Liver (tissue), 8 donors: ENCODE measurements at regions not wholly inside any gene's neighbourhood (a gene's known extent, or its start where the extent isn't known, plus 50 kb on each side); places are given as distances from the start of the nearest gene placed in this dataset.

Source experiments
- DNase-seq: peaks from one replicate; pipeline ENCODE4 v3.0.0-alpha.2; 2017; ENCODE audit warnings: low spot score
- H3K27ac ChIP-seq, 2 donors: one replicate each; pipeline ENCODE4 v1.7.0; 2013; ENCODE audit warnings: inconsistent platforms in 2 of 2, low read length in 2 of 2, control low read depth in 1 of 2, low read depth in 1 of 2, mild to moderate bottlenecking in 1 of 2
- H3K27me3 ChIP-seq, 4 donors: one replicate each; pipeline versions ENCODE4 v1.6.1 to v1.7.0; 2013; ENCODE audit warnings: low read length in 3 of 4, inconsistent platforms in 1 of 4, mild to moderate bottlenecking in 1 of 4, moderate library complexity in 1 of 4; ENCODE audit not compliant: control insufficient read depth in 4 of 4, insufficient read depth in 4 of 4
- H3K36me3 ChIP-seq, 4 donors: one replicate each; pipeline versions ENCODE4 v1.6.1 to v1.7.0; 2013; ENCODE audit warnings: low read length in 3 of 4, mild to moderate bottlenecking in 3 of 4, low read depth in 1 of 4, moderate library complexity in 1 of 4; ENCODE audit not compliant: control insufficient read depth in 4 of 4, insufficient read depth in 3 of 4
- H3K4me1 ChIP-seq, 4 donors: one replicate each; pipeline versions ENCODE4 v1.6.1 to v1.7.0; 2013; ENCODE audit warnings: low read length in 3 of 4, mild to moderate bottlenecking in 3 of 4, moderate library complexity in 1 of 4; ENCODE audit not compliant: control insufficient read depth in 4 of 4, insufficient read depth in 4 of 4
- H3K4me3 ChIP-seq, 3 donors: one replicate each; pipeline versions ENCODE4 v1.6.1 to v1.7.0; 2013; ENCODE audit warnings: low read length in 3 of 3, control low read depth in 1 of 3, low read depth in 1 of 3, mild to moderate bottlenecking in 1 of 3
- H3K9ac ChIP-seq, 2 donors: one replicate each; pipeline ENCODE4 v1.7.0; 2013; ENCODE audit warnings: low read length in 2 of 2, mild to moderate bottlenecking in 2 of 2, moderate library complexity in 2 of 2, control low read depth in 1 of 2, low read depth in 1 of 2
- H3K9me3 ChIP-seq, 4 donors: one replicate each; pipeline versions ENCODE4 v1.6.1 to v1.7.0; 2013; ENCODE audit warnings: low read length in 3 of 4; ENCODE audit not compliant: control insufficient read depth in 4 of 4
- ATF3 ChIP-seq: IDR thresholded peaks from 2 replicates; pipeline ENCODE4 v1.6.1; 2016; ENCODE audit warnings: antibody characterized with exemption
- EGR1 ChIP-seq, 2 donors: IDR thresholded peaks; 2 replicates each; pipeline ENCODE4 v1.6.1; 2016 to 2018; ENCODE audit warnings: antibody characterized with exemption in 2 of 2, low read depth in 2 of 2
- FOXA2 ChIP-seq: IDR thresholded peaks from 2 replicates; pipeline ENCODE4 v1.6.1; 2016; ENCODE audit warnings: antibody characterized with exemption
- GABPA ChIP-seq, 2 donors: IDR thresholded peaks in 1 of 2; conservative IDR thresholded peaks in 1 of 2; 2 replicates each; pipeline ENCODE4 v1.6.1; 2016; ENCODE audit warnings: antibody characterized with exemption in 2 of 2, mild to moderate bottlenecking in 1 of 2, moderate library complexity in 1 of 2
- HNF4A ChIP-seq, 2 donors: conservative IDR thresholded peaks; 2 replicates each; pipeline ENCODE4 v1.6.1; 2016; ENCODE audit warnings: antibody characterized with exemption in 2 of 2, mild to moderate bottlenecking in 2 of 2
- HNF4G ChIP-seq: IDR thresholded peaks from 2 replicates; pipeline ENCODE4 v1.6.1; 2016; ENCODE audit warnings: antibody characterized with exemption
- JUND ChIP-seq, 2 donors: IDR thresholded peaks; 2 replicates each; pipeline ENCODE4 v1.6.1; 2016; ENCODE audit warnings: antibody characterized with exemption in 2 of 2
- NR2F2 ChIP-seq: IDR thresholded peaks from 2 replicates; pipeline ENCODE4 v1.6.1; 2016; ENCODE audit warnings: antibody characterized with exemption
- SP1 ChIP-seq: IDR thresholded peaks from 2 replicates; pipeline ENCODE4 v1.6.1; 2018; ENCODE audit warnings: antibody characterized with exemption, mild to moderate bottlenecking
- TAF1 ChIP-seq: conservative IDR thresholded peaks from 2 replicates; pipeline ENCODE4 v1.6.1; 2016; ENCODE audit warnings: antibody characterized with exemption, mild to moderate bottlenecking
- YY1 ChIP-seq: IDR thresholded peaks from 2 replicates; pipeline ENCODE4 v1.6.1; 2016; ENCODE audit warnings: antibody characterized with exemption, mild to moderate bottlenecking
- WGBS: extraction: QIAGEN DNeasy Blood & Tissue Kit; methylation state at CpG from one replicate; pipeline ENCODE4 v1.1.7; 2013; 5-methylcytosine and 5-hydroxymethylcytosine counted together
- TF ChIP-seq, protein P1 (sequence below): fragments of 150-350 bp; IDR thresholded peaks from 2 replicates; pipeline ENCODE4 v1.5.1; 2017; ENCODE audit warnings: improper control_type of control experiment, low read depth, low read length; ENCODE audit not compliant: missing input control
- TF ChIP-seq, protein P2 (sequence below): IDR thresholded peaks from 2 replicates; pipeline ENCODE4 v1.6.1; 2016; ENCODE audit warnings: antibody characterized with exemption
- TF ChIP-seq, protein P3 (sequence below): IDR thresholded peaks from 2 replicates; pipeline ENCODE4 v1.6.1; 2016; ENCODE audit warnings: antibody characterized with exemption, mild to moderate bottlenecking
- TF ChIP-seq, protein P4 (sequence below): IDR thresholded peaks from 2 replicates; pipeline ENCODE4 v1.6.1; 2016; ENCODE audit warnings: antibody characterized with exemption
- donor health status: healthy.
- donor health status: healthy.
- donor health status: healthy.
- donor health status: healthy.
- donor health status: healthy.

DNA sequence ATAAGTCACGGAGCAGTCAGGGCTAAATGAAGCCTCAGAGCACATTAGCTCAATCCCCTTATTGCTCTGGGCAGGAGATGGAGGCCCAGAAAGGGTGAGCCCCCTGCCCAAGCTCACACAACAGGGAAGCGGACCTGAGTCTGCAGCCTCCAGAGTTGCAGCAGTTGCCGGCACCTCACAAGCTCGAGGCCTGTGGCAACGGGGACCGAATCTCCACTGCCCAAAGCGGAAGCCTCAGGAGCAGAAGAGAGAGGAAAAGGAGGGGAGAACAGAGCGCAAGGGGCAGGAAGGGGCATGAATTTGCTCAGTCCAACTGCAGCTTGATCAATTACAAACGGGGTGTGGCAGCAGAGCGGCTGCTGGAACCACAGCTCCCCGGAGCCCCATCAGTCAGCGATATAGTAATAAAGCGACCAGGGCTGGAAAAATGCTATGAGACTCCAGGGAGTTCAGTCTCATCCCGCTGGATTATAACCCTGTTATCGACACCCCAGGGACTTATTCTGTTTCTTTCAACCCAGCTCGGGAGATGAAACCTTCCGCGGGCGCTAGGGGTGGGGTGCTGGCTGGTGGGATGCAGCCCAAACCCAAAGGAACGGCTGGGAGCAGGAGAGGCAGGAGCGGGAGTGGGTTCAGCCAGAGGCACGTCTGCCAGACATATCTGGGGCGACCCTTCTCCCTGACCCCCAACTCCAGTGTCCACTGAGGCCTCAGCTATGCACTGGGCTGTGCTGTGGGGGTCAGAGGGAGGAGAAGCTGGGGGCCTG lies 219.7 kb upstream of the LINGO1 start (continued):
- TF ChIP-seq, protein P1, sequence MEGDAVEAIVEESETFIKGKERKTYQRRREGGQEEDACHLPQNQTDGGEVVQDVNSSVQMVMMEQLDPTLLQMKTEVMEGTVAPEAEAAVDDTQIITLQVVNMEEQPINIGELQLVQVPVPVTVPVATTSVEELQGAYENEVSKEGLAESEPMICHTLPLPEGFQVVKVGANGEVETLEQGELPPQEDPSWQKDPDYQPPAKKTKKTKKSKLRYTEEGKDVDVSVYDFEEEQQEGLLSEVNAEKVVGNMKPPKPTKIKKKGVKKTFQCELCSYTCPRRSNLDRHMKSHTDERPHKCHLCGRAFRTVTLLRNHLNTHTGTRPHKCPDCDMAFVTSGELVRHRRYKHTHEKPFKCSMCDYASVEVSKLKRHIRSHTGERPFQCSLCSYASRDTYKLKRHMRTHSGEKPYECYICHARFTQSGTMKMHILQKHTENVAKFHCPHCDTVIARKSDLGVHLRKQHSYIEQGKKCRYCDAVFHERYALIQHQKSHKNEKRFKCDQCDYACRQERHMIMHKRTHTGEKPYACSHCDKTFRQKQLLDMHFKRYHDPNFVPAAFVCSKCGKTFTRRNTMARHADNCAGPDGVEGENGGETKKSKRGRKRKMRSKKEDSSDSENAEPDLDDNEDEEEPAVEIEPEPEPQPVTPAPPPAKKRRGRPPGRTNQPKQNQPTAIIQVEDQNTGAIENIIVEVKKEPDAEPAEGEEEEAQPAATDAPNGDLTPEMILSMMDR: no peak

DNA sequence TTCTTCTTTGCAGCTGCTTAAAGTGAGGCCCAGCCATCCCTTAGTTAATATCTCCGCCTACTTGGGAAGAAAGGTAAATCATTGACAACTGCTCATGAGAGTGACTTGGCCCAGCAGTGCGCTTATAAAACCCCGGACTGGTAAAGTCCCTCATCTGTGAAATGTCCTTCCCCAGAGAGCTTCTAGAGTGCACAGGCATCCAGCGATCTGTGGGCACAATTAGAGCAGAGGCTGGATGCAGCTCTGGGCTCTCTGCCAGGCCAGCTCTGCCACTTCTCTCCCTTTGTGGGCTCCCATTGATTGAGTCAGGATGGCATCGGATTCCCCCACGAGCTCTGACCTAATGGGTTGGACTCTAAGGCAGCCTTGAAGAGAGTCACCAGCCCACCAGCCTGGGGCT lies 219.0 kb upstream of the LINGO1 start:
- Histone ChIP-seq H3K36me3 (no peaks in the 10 kb centered on the region), H3K27ac (no peak overlapping the region), H3K27me3 (peaks cover 0 to 3% (median 0%) of the 10 kb centered on the region in 4 donors), H3K9me3 (no peaks in the 10 kb centered on the region), H3K9ac (no peak overlapping the region), H3K4me1 (no peaks in the 10 kb centered on the region), H3K4me3 (no peak overlapping the region)
- DNase-seq: no peak
- WGBS: 42% methylated on average over 6 of the region's 6 CpGs
- TF ChIP-seq HNF4G (no peak), ATF3 (no peak), SP1 (no peak), HNF4A (conservative IDR thresholded peaks at IDR 0.05) (no peak), EGR1 (IDR thresholded peaks at IDR 0.05; ENCODE audit: low read depth in 2 of 2) (no peak), GABPA (IDR thresholded peaks at IDR 0.05 in 1 of 2, conservative IDR thresholded peaks at IDR 0.05 in 1 of 2) (no peak)
- TF ChIP-seq, protein P1: no peak
- TF ChIP-seq, protein P2, sequence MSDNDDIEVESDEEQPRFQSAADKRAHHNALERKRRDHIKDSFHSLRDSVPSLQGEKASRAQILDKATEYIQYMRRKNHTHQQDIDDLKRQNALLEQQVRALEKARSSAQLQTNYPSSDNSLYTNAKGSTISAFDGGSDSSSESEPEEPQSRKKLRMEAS: no peak

DNA sequence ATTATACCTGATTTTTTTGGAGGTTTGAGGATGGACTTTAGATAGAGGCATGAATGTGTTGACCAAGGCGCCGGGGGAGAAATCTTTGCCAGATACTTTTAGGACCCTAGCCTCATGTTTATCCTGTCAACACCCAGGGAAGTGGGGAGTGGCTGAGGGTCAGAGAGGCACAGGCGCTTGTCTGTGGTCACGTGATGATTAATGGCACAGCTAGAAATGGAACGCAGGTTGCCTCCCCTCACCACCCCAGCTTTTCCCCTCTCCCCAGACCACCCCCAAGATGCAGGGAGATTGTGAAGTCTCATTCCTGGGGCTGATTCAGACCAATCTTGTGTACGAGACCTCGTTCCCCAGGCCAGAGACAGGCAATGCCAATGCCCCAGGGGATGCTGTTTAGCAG lies 218.4 kb upstream of the LINGO1 start:
- Histone ChIP-seq H3K27ac (no peak overlapping the region), H3K9me3 (no peaks in the 10 kb centered on the region), H3K27me3 (peaks cover 0 to 3% (median 0%) of the 10 kb centered on the region in 4 donors), H3K4me1 (no peaks in the 10 kb centered on the region), H3K4me3 (no peak overlapping the region), H3K36me3 (no peaks in the 10 kb centered on the region), H3K9ac (no peak overlapping the region)
- 51% methylated on average over 7 of the region's 7 CpGs for WGBS
- no peak for DNase-seq
- TF ChIP-seq ATF3 (no peak), SP1 (no peak), HNF4A (conservative IDR thresholded peaks at IDR 0.05) (no peak), GABPA (IDR thresholded peaks at IDR 0.05 in 1 of 2, conservative IDR thresholded peaks at IDR 0.05 in 1 of 2) (no peak), YY1 (no peak), NR2F2 (no peak), TAF1 (no peak), FOXA2 (no peak), JUND (IDR thresholded peaks at IDR 0.05) (no peak)
- TF ChIP-seq, protein P1: no peak
- TF ChIP-seq, protein P2: no peak
- TF ChIP-seq, protein P3, sequence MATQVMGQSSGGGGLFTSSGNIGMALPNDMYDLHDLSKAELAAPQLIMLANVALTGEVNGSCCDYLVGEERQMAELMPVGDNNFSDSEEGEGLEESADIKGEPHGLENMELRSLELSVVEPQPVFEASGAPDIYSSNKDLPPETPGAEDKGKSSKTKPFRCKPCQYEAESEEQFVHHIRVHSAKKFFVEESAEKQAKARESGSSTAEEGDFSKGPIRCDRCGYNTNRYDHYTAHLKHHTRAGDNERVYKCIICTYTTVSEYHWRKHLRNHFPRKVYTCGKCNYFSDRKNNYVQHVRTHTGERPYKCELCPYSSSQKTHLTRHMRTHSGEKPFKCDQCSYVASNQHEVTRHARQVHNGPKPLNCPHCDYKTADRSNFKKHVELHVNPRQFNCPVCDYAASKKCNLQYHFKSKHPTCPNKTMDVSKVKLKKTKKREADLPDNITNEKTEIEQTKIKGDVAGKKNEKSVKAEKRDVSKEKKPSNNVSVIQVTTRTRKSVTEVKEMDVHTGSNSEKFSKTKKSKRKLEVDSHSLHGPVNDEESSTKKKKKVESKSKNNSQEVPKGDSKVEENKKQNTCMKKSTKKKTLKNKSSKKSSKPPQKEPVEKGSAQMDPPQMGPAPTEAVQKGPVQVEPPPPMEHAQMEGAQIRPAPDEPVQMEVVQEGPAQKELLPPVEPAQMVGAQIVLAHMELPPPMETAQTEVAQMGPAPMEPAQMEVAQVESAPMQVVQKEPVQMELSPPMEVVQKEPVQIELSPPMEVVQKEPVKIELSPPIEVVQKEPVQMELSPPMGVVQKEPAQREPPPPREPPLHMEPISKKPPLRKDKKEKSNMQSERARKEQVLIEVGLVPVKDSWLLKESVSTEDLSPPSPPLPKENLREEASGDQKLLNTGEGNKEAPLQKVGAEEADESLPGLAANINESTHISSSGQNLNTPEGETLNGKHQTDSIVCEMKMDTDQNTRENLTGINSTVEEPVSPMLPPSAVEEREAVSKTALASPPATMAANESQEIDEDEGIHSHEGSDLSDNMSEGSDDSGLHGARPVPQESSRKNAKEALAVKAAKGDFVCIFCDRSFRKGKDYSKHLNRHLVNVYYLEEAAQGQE: no peak
- TF ChIP-seq, protein P4, sequence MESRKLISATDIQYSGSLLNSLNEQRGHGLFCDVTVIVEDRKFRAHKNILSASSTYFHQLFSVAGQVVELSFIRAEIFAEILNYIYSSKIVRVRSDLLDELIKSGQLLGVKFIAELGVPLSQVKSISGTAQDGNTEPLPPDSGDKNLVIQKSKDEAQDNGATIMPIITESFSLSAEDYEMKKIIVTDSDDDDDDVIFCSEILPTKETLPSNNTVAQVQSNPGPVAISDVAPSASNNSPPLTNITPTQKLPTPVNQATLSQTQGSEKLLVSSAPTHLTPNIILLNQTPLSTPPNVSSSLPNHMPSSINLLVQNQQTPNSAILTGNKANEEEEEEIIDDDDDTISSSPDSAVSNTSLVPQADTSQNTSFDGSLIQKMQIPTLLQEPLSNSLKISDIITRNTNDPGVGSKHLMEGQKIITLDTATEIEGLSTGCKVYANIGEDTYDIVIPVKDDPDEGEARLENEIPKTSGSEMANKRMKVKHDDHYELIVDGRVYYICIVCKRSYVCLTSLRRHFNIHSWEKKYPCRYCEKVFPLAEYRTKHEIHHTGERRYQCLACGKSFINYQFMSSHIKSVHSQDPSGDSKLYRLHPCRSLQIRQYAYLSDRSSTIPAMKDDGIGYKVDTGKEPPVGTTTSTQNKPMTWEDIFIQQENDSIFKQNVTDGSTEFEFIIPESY: no peak
